ENCODE measurements at regions not wholly inside any gene's neighbourhood (a gene's known extent, or its start where the extent isn't known, plus 50 kb on each side); places are given as distances from the start of the nearest gene placed in this dataset.
"Not testable (repeated sequence)": the region's sequence is repeated elsewhere in the genome, so short reads cannot be mapped to it uniquely, and the experiment has no call there.

DNA sequence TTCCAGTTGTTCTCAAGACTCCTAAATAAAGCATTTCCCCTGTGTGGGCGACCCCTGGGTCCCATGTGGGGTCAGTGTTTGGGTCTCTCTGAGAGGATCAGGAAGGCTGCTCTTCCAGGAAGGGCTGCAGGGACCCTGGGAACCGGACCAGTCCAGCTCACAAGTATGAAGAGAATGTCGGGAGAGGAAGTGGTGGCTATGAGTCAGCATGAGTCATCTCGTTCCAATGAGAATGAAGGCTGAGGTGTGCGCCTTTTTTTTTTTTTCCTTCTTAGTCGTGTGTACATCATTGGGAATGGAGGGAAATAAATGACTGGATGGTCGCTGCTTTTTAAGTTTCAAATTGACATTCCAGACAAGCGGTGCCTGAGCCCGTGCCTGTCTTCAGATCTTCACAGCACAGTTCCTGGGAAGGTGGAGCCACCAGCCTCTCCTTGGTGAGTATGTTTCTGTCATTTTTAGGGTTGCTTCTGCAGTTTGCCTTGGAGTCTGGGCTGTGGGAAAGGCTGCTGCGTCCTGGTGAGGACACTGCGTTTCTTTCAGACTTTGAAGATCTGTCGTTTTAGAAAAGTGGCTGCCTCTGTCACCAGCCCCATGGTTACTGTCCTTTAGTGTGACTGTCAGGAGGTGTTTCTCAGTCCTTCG, 292.6 kb upstream of the PLGLB2 start:
- TF ChIP-seq CTCF, POLR2A (IDR thresholded peaks at IDR 0.05): not testable (repeated sequence)

Data from right lobe of liver (tissue), 4 donors.